Endothelial cell of umbilical vein (primary cell): ENCODE measurements at regions not wholly inside any gene's neighbourhood (a gene's known extent, or its start where the extent isn't known, plus 50 kb on each side); places are given as distances from the start of the nearest gene placed in this dataset.

Experiments
- BruUV-seq: library from RNA; stranded (reverse); fragments of 400-500 nt; replicated peaks from 2 replicates; lab custom pipeline; 2021; lab: Mats Ljungman, UMichigan
- CTCF ChIA-PET: fragments of 300-600, 350-600 bp; sonication (Branson Sonifier 250); formaldehyde crosslinking; loops from one replicate; lab custom pipeline; 2021; ENCODE audit warnings: antibody characterized with exemption, inconsistent platforms; lab: Charles Lee
- POLR2A ChIA-PET: fragments of 300-600, 350-600 bp; sonication (Branson Sonifier 250); formaldehyde crosslinking; loops from one replicate; lab custom pipeline; 2021; ENCODE audit warnings: antibody characterized with exemption, inconsistent platforms; lab: Charles Lee
- DNase-seq: peaks from one replicate; pipeline ENCODE4 v3.0.0-alpha.2; 2011; ENCODE audit warnings: low read depth, low spot score
- FAIRE-seq: peaks from 2 replicates; lab custom pipeline; 2011; peaks lifted over from hg19 to GRCh38; lab: Jason Lieb, UNC
- H2AFZ ChIP-seq: 2 replicates; pipeline ENCODE4 v1.6.0; 2012; ENCODE audit warnings: low read depth, low read length, control low read depth, inconsistent platforms
- H3K27ac ChIP-seq: 2 replicates; pipeline ENCODE4 v1.5.1; 2011; ENCODE audit warnings: low read depth, mild to moderate bottlenecking, control low read depth, low read length, moderate library complexity; ENCODE audit not compliant: insufficient read depth
- H3K27me3 ChIP-seq, 2 experiments: 2 replicates each; pipeline versions ENCODE4 v1.6.0 to v1.6.1; 2011; ENCODE audit warnings: low read length in 2 of 2, mixed read lengths in 1 of 2; ENCODE audit not compliant: control insufficient read depth in 2 of 2, insufficient read depth in 2 of 2
- H3K36me3 ChIP-seq, 2 experiments: 2 replicates in 1 of 2; 3 replicates in 1 of 2; pipeline ENCODE4 v1.5.1; 2011; ENCODE audit warnings: low read length in 2 of 2, mild to moderate bottlenecking in 1 of 2, moderate library complexity in 1 of 2; ENCODE audit not compliant: control insufficient read depth in 2 of 2, insufficient read depth in 2 of 2; ENCODE audit errors: extremely low read depth in 1 of 2
- H3K4me1 ChIP-seq: 3 replicates; pipeline ENCODE4 v1.5.1; 2011; ENCODE audit warnings: mild to moderate bottlenecking, low read length; ENCODE audit not compliant: control insufficient read depth, insufficient read depth; ENCODE audit errors: extremely low read depth
- H3K4me2 ChIP-seq: 2 replicates; pipeline ENCODE4 v1.6.1; 2011; ENCODE audit warnings: low read length, control low read depth, mixed read lengths; ENCODE audit not compliant: insufficient read depth
- H3K4me3 ChIP-seq, 3 experiments: fragments of 200-600 bp in 1 of 3; sonication (generic), shearing (Covaris generic) in 1 of 3; replicated peaks in 1 of 3; 2 replicates each; pipeline ENCODE4 v1.5.1; 2011 to 2016; ENCODE audit warnings: control low read depth in 3 of 3, low read length in 3 of 3, mild to moderate bottlenecking in 2 of 3, inconsistent platforms in 1 of 3, low read depth in 1 of 3, moderate library complexity in 1 of 3; ENCODE audit not compliant: insufficient read depth in 1 of 3
- H3K79me2 ChIP-seq: 2 replicates; pipeline ENCODE4 v1.6.0; 2012; ENCODE audit warnings: low read length, inconsistent platforms; ENCODE audit not compliant: control insufficient read depth, insufficient read depth
- H3K9ac ChIP-seq: replicated peaks from 2 replicates; pipeline ENCODE3; 2011; ENCODE audit warnings: low read length, control low read depth; ENCODE audit not compliant: insufficient read depth; ENCODE audit errors: extremely low read depth
- H3K9me1 ChIP-seq: replicated peaks from 3 replicates; pipeline ENCODE4 v1.6.0; 2011; ENCODE audit warnings: mild to moderate bottlenecking, low read length; ENCODE audit not compliant: control insufficient read depth, insufficient read depth; ENCODE audit errors: extremely low read depth
- H3K9me3 ChIP-seq: replicated peaks from 2 replicates; pipeline ENCODE4 v1.5.1; 2012; ENCODE audit warnings: low read length, inconsistent platforms; ENCODE audit not compliant: control insufficient read depth, insufficient read depth
- H4K20me1 ChIP-seq: replicated peaks from 2 replicates; pipeline ENCODE3; 2011; ENCODE audit warnings: mild to moderate bottlenecking, low read length; ENCODE audit not compliant: control insufficient read depth, insufficient read depth; ENCODE audit errors: extremely low read depth
- CTCF ChIP-seq, 2 donors: IDR thresholded peaks; 1 replicate in 1 of 2; 2 replicates in 1 of 2; pipeline ENCODE4 v1.5.1; 2011; ENCODE audit warnings: low read length in 2 of 2, mild to moderate bottlenecking in 2 of 2, moderate library complexity in 2 of 2, control low read depth in 1 of 2, inconsistent platforms in 1 of 2, low read depth in 1 of 2; ENCODE audit not compliant: insufficient read depth in 1 of 2; ENCODE audit errors: extremely low read depth in 1 of 2
- EZH2 ChIP-seq: IDR thresholded peaks from 2 replicates; pipeline ENCODE4 v1.6.1; 2012; ENCODE audit warnings: borderline replicate concordance, low read depth, mild to moderate bottlenecking, moderate library complexity, low read length, inconsistent platforms; ENCODE audit not compliant: severe bottlenecking
- FOS ChIP-seq: IDR thresholded peaks from 2 replicates; pipeline ENCODE4 v1.6.1; 2011; ENCODE audit warnings: mild to moderate bottlenecking, low read length, moderate library complexity, borderline replicate concordance; ENCODE audit not compliant: insufficient read depth
- GATA2 ChIP-seq: IDR thresholded peaks from 2 replicates; pipeline ENCODE4 v1.7.0; 2011; ENCODE audit warnings: low read depth, mild to moderate bottlenecking, moderate library complexity, mixed read lengths, low read length; ENCODE audit not compliant: insufficient read length, insufficient read depth
- JUN ChIP-seq: IDR thresholded peaks from 2 replicates; pipeline ENCODE4 v1.6.1; 2011; ENCODE audit warnings: borderline replicate concordance, low read depth; ENCODE audit not compliant: insufficient read length, insufficient read depth
- MAX ChIP-seq: IDR thresholded peaks from 2 replicates; pipeline ENCODE4 v1.6.1; 2011; ENCODE audit not compliant: insufficient read depth, insufficient read length
- MYC ChIP-seq: IDR thresholded peaks from one replicate; pipeline ENCODE4 v1.6.1; 2011; ENCODE audit warnings: mild to moderate bottlenecking, low read depth, low read length
- POLR2A ChIP-seq: IDR thresholded peaks from 2 replicates; pipeline ENCODE4 v1.6.1; 2012; ENCODE audit warnings: low read depth, mild to moderate bottlenecking, control low read depth, low read length
- POLR2AphosphoS5 ChIP-seq: IDR thresholded peaks from 2 replicates; pipeline ENCODE4 v1.6.1; 2012; ENCODE audit warnings: low read depth, mild to moderate bottlenecking, control low read depth, low read length, moderate library complexity; ENCODE audit not compliant: insufficient read depth
- dilution Hi-C: fragments of 300-500 bp; cut with MboI; formaldehyde crosslinking; loops from one replicate; pipeline ENCODE4 v1.15.0; 2019; ENCODE audit warnings: low sequenced_read_pairs; ENCODE audit not compliant: extremely low pct_ligation_motif_present
- intact Hi-C: fragments of 100-400 bp; cut with micrococcal nuclease; formaldehyde crosslinking; loops from one replicate; pipeline ENCODE4 v1.10.0; 2022

DNA sequence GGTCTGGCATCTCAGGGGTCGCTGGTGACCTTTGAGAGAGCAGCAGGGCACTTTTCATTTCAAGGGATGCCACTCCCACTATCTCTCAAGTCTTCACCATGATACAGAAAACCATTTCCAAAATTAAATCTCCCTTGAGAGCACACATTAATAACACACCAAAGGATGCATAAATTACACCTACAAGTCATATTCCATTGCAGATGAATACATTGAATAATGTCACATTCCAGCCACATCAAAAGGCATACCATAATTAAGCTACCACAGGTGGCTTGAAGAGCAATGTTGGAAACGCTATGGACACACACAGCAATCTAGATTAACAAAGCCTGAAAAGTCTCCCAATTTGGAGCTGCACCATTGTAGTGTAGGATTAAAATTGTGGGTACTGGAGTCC lies 353.3 kb upstream of the ZMIZ1 start:
- Histone ChIP-seq H3K9me3 (no peaks in the 10 kb centered on the region), H3K4me2 (no peak overlapping the region), H3K9me1 (no peaks in the 10 kb centered on the region), H4K20me1 (no peaks in the 10 kb centered on the region), H2AFZ (no peak overlapping the region), H3K9ac (no peak overlapping the region), H3K4me1 (no peaks in the 10 kb centered on the region), H3K36me3 (no peaks in the 10 kb centered on the region), H3K27ac (no peak overlapping the region), H3K27me3 (peaks cover 10 to 18% of the 10 kb centered on the region in 2 experiments), H3K79me2 (no peaks in the 10 kb centered on the region), H3K4me3 (no peak overlapping the region)
- dilution Hi-C loops (no loop called here), intact Hi-C loops (no loop called here)
- ChIA-PET POLR2A (no interaction called here), CTCF (no interaction called here)
- BruUV-seq, result no TSS peak
- TF ChIP-seq MYC (no peak), POLR2A (no peak), JUN (no peak), MAX (no peak), POLR2AphosphoS5 (no peak), FOS (no peak), CTCF (IDR thresholded peaks at IDR 0.05; ENCODE audit: extremely low read depth in 1 of 2, insufficient read depth in 1 of 2, low read depth in 1 of 2, low read length in 2 of 2) (no peak), GATA2 (no peak), EZH2 (no peak)
- no peak for DNase-seq
- no peak for FAIRE-seq
